ENCODE measurements at regions not wholly inside any gene's neighbourhood (a gene's known extent, or its start where the extent isn't known, plus 50 kb on each side); places are given as distances from the start of the nearest gene placed in this dataset.

GRCh38 chr10:61542596-61542995, 89.4 kb upstream of the TMEM26 start:
- CTCF ChIA-PET: no interaction called here
- H3K4me3 Mint-ChIP-seq: no peak overlapping the region
- peaks cover 2% of the 10 kb centered on the region for H3K27me3 Mint-ChIP-seq (ENCODE audit: low read depth)
- no peaks in the 10 kb centered on the region for H3K36me3 Mint-ChIP-seq (ENCODE audit: low read depth)
- intact Hi-C loops (cut with micrococcal nuclease): no loop called here
- no peaks in the 10 kb centered on the region for H3K9me3 Mint-ChIP-seq
- no peak for DNase-seq
- no peaks in the 10 kb centered on the region for H3K4me1 Mint-ChIP-seq (ENCODE audit: low read depth)
- no peak overlapping the region for H3K27ac Mint-ChIP-seq

DNA sequence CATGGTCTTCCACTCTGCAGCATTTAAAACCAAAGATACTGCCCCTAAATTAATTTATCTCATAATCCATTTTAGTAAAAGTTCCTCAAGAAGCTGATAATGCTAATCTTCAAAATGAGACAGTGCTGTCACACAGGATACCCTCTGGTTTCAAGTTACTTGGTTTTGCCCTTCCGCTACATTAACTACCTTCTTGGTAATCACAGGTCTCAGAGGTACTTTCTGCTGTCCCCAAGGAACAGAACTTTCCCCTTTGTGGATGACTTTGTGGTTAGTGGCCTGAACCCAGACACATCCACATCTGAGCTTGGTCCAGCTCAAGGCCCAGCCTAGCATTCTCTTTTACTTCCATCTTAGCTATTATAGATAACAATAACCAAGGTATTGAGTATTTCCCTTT, 88.8 kb upstream of the TMEM26 start:
- H3K9me3 Mint-ChIP-seq: no peaks in the 10 kb centered on the region
- H3K27me3 Mint-ChIP-seq (ENCODE audit: low read depth): peaks cover 2% of the 10 kb centered on the region
- CTCF ChIA-PET: no interaction called here
- intact Hi-C loops (cut with micrococcal nuclease): no loop called here
- H3K27ac Mint-ChIP-seq: no peak overlapping the region
- no peaks in the 10 kb centered on the region for H3K36me3 Mint-ChIP-seq (ENCODE audit: low read depth)
- H3K4me1 Mint-ChIP-seq (ENCODE audit: low read depth): no peaks in the 10 kb centered on the region
- H3K4me3 Mint-ChIP-seq: no peak overlapping the region
- DNase-seq: no peak

DNA sequence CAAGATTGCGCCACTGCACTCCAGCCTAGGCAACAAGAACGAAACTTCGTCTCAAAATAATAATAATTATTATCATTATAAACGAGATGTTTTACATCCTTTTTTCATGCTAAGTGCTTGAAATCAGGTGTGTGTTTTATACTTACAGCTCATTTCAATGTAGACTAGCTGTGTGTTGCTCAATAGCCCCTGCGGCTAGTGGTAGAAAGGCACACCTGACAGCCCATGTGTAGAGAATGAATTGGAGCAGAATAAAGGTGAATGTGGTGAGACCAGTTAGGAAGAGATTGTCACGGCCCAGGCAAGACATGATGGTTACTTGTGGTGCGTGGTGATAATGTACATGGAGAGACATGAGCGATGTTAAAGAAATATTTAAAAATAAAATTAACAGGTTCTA, 86.7 kb upstream of the TMEM26 start:
- Mint-ChIP-seq H3K9me3 (no peaks in the 10 kb centered on the region), H3K4me3 (no peak overlapping the region), H3K4me1 (ENCODE audit: low read depth) (no peaks in the 10 kb centered on the region), H3K27ac (no peak overlapping the region), H3K27me3 (ENCODE audit: low read depth) (peaks cover 2% of the 10 kb centered on the region), H3K36me3 (ENCODE audit: low read depth) (no peaks in the 10 kb centered on the region)
- CTCF ChIA-PET: no interaction called here
- DNase-seq: no peak
- intact Hi-C loops (cut with micrococcal nuclease): no loop called here

GRCh38 chr10:61529208-61529607, 76.0 kb upstream of the TMEM26 start:
- intact Hi-C loops (cut with micrococcal nuclease): no loop called here
- DNase-seq: no peak
- H3K9me3 Mint-ChIP-seq: no peaks in the 10 kb centered on the region
- no peaks in the 10 kb centered on the region for H3K27me3 Mint-ChIP-seq (ENCODE audit: low read depth)
- no peak overlapping the region for H3K4me3 Mint-ChIP-seq
- H3K36me3 Mint-ChIP-seq (ENCODE audit: low read depth): no peaks in the 10 kb centered on the region
- no peak overlapping the region for H3K27ac Mint-ChIP-seq
- no peaks in the 10 kb centered on the region for H3K4me1 Mint-ChIP-seq (ENCODE audit: low read depth)
- CTCF ChIA-PET: no interaction called here

- Mint-ChIP-seq H3K4me1 (ENCODE audit: low read depth) (no peaks in the 10 kb centered on the region), H3K36me3 (ENCODE audit: low read depth) (no peaks in the 10 kb centered on the region)
Measured at GRCh38 chr10:61503051-61503450, 49.9 kb upstream of the TMEM26 start.

More at GRCh38 chr10:61503051-61503450, 49.9 kb upstream of the TMEM26 start:
- H3K4me3 Mint-ChIP-seq: no peak overlapping the region
- no peak for DNase-seq
- H3K27ac Mint-ChIP-seq: no peak overlapping the region
- no peaks in the 10 kb centered on the region for H3K27me3 Mint-ChIP-seq (ENCODE audit: low read depth)
- CTCF ChIA-PET: no interaction called here
- intact Hi-C loops (cut with micrococcal nuclease): no loop called here
- H3K9me3 Mint-ChIP-seq: no peaks in the 10 kb centered on the region
